ENCODE measurements at regions not wholly inside any gene's neighbourhood (a gene's known extent, or its start where the extent isn't known, plus 50 kb on each side); places are given as distances from the start of the nearest gene placed in this dataset.

- Histone ChIP-seq H2BK20ac (ENCODE audit: low read depth, low read length, poor library complexity, severe bottlenecking) (no peak overlapping the region), H3K14ac (ENCODE audit: insufficient read depth, low read length) (no peak overlapping the region), H4K5ac (ENCODE audit: insufficient read length, low read depth, low read length) (no peak overlapping the region), H3K4me2 (ENCODE audit: insufficient read depth, insufficient read length, low read length) (no peak overlapping the region), H3K56ac (ENCODE audit: insufficient read length, low read depth, low read length) (no peak overlapping the region), H3K9ac (ENCODE audit: extremely low read depth, insufficient read length, low read length) (no peak overlapping the region), H3K9me3 (ENCODE audit: control insufficient read depth, low read depth, low read length) (no peaks in the 10 kb centered on the region), H3T11ph (ENCODE audit: low read length) (no peak overlapping the region), H4K91ac (ENCODE audit: insufficient read length, low read depth, low read length) (no peak overlapping the region), H2BK5ac (ENCODE audit: insufficient read length, low read length) (no peak overlapping the region), H4K8ac (replicated peaks; ENCODE audit: insufficient read length, low read depth, low read length) (no peak overlapping the region), H3K4me1 (ENCODE audit: insufficient read depth, low read length) (no peaks in the 10 kb centered on the region), H3K18ac (ENCODE audit: insufficient read length, low read depth, low read length) (no peak overlapping the region), H2BK12ac (ENCODE audit: insufficient read length, low read depth, low read length) (no peak overlapping the region), H3K27ac (ENCODE audit: insufficient read length, low read depth, low read length) (no peak overlapping the region), H2BK15ac (ENCODE audit: low read depth, low read length) (no peak overlapping the region), H3K23ac (ENCODE audit: insufficient read length, low read depth, low read length) (no peak overlapping the region), H4K20me1 (ENCODE audit: control insufficient read depth, insufficient read depth, insufficient read length) (no peaks in the 10 kb centered on the region), H3K79me2 (ENCODE audit: insufficient read depth, low read length) (no peaks in the 10 kb centered on the region), H2BK120ac (ENCODE audit: low read depth, low read length, poor library complexity, severe bottlenecking) (no peak overlapping the region), H3K27me3 (ENCODE audit: insufficient read depth, low read length) (no peaks in the 10 kb centered on the region), H2AK5ac (ENCODE audit: insufficient read length, low read length) (no peak overlapping the region), H3K23me2 (ENCODE audit: insufficient read length, low read depth, low read length, poor library complexity, severe bottlenecking) (no peaks in the 10 kb centered on the region), H3K4ac (ENCODE audit: low read depth, low read length) (no peak overlapping the region), H2AFZ (ENCODE audit: low read length) (no peak overlapping the region), H3K79me1 (ENCODE audit: insufficient read depth, low read depth, low read length, poor library complexity, severe bottlenecking) (no peaks in the 10 kb centered on the region)
- Mint-ChIP-seq H3K27me3 (ENCODE audit: low read depth) (no peaks in the 10 kb centered on the region), H3K36me3 (ENCODE audit: insufficient read depth in 1 of 3, low read depth in 3 of 3) (no peaks in the 10 kb centered on the region), H3K4me3 (no peak overlapping the region), H3K4me1 (no peaks in the 10 kb centered on the region), H3K27ac (no peak overlapping the region), H3K9me3 (no peaks in the 10 kb centered on the region)
- no CpG with 5 or more reads among the region's 9 CpGs for WGBS (ENCODE audit: extremely low coverage, insufficient read length, low lambda C conversion rate)
- no peak for DNase-seq
- TF ChIP-seq, protein P1, sequence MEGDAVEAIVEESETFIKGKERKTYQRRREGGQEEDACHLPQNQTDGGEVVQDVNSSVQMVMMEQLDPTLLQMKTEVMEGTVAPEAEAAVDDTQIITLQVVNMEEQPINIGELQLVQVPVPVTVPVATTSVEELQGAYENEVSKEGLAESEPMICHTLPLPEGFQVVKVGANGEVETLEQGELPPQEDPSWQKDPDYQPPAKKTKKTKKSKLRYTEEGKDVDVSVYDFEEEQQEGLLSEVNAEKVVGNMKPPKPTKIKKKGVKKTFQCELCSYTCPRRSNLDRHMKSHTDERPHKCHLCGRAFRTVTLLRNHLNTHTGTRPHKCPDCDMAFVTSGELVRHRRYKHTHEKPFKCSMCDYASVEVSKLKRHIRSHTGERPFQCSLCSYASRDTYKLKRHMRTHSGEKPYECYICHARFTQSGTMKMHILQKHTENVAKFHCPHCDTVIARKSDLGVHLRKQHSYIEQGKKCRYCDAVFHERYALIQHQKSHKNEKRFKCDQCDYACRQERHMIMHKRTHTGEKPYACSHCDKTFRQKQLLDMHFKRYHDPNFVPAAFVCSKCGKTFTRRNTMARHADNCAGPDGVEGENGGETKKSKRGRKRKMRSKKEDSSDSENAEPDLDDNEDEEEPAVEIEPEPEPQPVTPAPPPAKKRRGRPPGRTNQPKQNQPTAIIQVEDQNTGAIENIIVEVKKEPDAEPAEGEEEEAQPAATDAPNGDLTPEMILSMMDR (conservative IDR thresholded peaks at IDR 0.05) = no peak
These were observed 61.8 kb upstream of the TMCO5A start for GRCh38 chr15:37872661-37873060.
